B cell (primary cell): ENCODE measurements at regions not wholly inside any gene's neighbourhood (a gene's known extent, or its start where the extent isn't known, plus 50 kb on each side); places are given as distances from the start of the nearest gene placed in this dataset.
A peak's percentile ranks its signal among the peaks of the same experiment; 100 is the strongest.

ENCODE experiments used
- EZH2 ChIP-seq: IDR thresholded peaks from 2 replicates; pipeline ENCODE4 v1.6.1; 2012; ENCODE audit warnings: borderline replicate concordance, low read depth, mild to moderate bottlenecking, moderate library complexity, low read length; ENCODE audit not compliant: insufficient read depth, poor library complexity, severe bottlenecking
- TF ChIP-seq, protein P1 (sequence below): fragments of 200-600 bp; IDR thresholded peaks from one replicate; pipeline ENCODE4 v1.8.0; 2022; ENCODE audit warnings: antibody characterized with exemption, mild to moderate bottlenecking

DNA sequence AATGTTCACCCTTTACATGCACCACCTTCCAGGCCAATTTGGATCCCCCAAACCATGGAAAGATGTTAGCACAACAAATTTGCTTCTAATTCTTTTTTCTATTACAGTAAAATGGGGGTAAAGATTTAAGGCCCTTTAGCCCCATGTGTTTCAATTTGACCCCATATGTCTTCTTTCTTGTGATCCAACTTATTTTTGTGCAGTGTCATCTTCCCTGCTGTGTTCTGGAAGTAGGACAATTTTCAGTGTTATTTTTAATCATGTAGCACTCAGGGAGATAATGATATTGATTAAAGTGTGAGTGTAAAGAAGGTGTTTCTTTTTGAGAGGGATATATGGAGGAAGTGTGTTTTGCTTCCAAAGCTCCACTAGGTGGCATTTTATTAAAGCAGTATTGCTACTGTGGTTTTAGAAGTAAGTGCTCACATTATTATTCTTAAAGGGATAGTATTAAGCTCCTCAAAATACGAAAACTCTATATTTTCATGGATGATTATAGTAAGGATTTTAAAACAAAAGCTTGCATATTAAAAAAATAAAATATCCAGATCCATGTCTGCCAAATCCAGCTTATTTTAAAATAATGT lies 118.7 kb upstream of the ATP10B start:
- TF ChIP-seq, protein P1, sequence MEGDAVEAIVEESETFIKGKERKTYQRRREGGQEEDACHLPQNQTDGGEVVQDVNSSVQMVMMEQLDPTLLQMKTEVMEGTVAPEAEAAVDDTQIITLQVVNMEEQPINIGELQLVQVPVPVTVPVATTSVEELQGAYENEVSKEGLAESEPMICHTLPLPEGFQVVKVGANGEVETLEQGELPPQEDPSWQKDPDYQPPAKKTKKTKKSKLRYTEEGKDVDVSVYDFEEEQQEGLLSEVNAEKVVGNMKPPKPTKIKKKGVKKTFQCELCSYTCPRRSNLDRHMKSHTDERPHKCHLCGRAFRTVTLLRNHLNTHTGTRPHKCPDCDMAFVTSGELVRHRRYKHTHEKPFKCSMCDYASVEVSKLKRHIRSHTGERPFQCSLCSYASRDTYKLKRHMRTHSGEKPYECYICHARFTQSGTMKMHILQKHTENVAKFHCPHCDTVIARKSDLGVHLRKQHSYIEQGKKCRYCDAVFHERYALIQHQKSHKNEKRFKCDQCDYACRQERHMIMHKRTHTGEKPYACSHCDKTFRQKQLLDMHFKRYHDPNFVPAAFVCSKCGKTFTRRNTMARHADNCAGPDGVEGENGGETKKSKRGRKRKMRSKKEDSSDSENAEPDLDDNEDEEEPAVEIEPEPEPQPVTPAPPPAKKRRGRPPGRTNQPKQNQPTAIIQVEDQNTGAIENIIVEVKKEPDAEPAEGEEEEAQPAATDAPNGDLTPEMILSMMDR = peak; percentile 27
- no peak for TF ChIP-seq EZH2
